Effector CD8-positive, alpha-beta T cell (primary cell): ENCODE measurements at regions not wholly inside any gene's neighbourhood (a gene's known extent, or its start where the extent isn't known, plus 50 kb on each side); places are given as distances from the start of the nearest gene placed in this dataset.
"Not testable (repeated sequence)": the region's sequence is repeated elsewhere in the genome, so short reads cannot be mapped to it uniquely, and the experiment has no call there.

Experiments used
- DNase-seq: peaks from one replicate; lab custom pipeline; 2025; lab: John Stamatoyannopoulos, UW

DNA sequence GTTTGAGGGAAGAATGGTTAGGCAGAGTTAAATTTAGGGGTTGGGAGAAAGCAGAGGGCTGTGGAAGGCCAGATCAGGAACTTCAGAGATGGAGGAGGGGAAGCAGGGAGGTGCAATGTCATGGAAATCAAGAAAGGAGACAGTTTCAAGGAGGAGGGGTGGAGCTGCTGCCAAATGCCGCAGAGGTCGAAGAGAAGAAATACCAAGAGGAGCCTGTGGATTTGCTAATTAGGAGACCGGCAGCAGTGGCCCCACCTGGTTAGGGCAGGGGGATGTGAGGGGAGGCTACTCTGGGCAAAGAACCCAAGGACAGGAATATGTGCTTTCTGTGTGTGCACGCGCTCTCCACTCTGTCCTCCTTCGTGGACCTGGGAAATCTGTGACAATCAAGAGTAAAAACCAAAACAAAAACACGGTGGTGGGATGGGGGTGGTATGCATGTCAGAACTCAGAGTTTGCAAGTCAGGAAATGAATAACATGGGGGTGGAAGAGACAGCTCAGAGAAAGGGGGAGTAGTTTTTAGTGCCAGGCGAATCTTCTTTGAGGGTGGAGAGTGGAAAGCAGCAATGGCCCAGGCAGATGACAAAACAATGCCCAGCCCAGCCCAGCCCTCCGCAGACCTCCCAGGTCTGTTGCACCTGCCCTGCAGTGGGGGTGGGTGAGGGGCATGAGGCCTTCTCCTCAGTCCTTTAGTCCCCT is 102.9 kb upstream of the PAX2 start:
- no peak for DNase-seq

- DNase-seq = no peak
These were observed 100.3 kb upstream of the PAX2 start for GRCh38 chr10:100645091-100645490.

DNA sequence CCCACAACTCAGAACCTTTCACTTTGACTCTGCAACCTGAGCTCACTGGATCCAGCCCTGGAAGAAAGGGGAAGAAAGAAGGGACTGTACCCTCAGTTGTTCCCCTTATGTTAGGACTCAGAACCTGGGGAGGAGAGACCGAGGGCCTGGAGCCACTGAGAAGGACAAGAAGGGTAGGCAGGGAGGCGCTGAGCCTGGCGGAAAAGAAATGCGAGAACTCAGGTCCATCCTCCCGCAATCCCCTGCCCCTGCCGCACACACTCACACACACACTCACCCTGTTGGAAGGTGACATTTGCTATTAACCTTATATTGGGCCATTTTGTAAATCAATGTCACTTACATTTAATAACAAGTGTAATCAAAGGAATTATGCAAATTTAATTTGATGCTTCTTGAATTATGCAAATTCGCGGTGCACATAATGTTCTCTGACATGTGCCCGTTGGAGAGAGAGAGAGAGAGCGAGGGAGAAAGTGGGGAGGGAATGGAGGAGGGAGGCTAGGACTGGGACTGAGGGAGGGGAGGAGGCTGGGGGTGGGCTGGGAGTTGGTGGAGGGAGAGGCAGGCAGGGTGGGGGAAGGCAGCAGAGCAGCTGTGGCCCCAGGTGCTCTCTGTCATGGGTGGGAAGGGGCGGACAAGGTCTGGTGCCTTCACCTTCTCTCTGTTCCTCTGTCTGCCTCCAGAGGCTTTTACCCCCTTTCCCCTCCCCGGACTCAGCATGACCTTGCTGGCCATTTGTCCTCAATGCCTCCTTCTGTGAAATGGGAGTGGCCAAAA is 99.6 kb upstream of the PAX2 start:
- DNase-seq = no peak

- DNase-seq = no peak
These were observed 97.5 kb upstream of the PAX2 start for GRCh38 chr10:100647928-100648327.

DNA sequence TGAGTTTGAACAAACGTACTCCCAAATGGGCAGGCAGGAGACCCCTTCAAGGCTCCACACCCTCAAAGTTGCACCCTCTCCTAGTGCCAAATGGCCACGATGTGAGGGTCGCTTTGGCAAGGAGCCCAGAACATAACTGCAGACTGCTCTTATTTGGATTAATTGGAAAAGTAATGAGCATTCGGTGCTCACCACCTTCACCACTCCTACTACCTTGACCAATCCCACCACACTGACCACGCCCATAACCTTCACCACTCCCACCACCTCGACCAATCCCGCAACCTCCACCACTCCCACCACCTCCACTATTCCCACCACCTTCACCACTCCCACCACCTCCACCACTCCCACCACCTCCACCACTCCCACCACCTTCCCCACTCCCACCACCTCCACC is 94.7 kb upstream of the PAX2 start:
- DNase-seq = no peak

- not testable (repeated sequence) for DNase-seq
These were observed 94.3 kb upstream of the PAX2 start for GRCh38 chr10:100651099-100651498.

GRCh38 chr10:100651916-100652315 is 93.5 kb upstream of the PAX2 start:
- no peak for DNase-seq

GRCh38 chr10:100652406-100653135 is 92.8 kb upstream of the PAX2 start:
- DNase-seq = no peak

DNA sequence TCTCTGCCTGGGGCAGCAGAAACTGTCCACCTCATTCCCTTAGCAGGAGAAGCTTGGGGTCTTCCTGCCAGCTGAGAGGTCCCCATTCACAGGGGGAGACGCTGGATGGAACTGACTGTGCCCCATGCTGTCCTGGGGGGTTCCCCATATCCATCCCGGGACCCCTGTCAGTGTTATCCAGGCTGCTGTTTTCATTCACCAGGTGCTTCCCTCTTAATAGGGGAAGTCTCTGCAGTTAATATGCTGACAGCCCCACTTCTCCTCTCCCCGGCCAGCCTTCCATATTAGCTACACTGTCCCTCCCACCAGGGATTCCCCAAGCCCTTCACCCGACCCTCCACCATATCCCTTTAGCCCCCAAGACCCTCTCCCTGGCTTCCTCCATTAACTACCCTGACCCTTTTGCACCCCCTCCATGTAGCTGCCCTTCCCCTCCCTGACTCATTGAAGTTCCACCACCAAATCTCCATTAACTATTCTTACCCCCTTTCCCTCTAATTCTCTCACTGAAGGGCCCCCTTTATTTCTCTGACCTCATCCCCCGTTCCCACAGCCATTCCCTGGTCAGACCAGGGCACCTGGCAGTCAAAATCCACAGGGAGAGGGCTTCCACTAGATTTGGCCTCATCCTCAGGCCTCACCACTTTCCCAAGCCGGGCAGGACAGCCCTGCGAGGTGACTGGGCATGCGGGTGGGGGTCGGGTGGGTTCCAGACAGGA is 92.0 kb upstream of the PAX2 start:
- DNase-seq = no peak

DNA sequence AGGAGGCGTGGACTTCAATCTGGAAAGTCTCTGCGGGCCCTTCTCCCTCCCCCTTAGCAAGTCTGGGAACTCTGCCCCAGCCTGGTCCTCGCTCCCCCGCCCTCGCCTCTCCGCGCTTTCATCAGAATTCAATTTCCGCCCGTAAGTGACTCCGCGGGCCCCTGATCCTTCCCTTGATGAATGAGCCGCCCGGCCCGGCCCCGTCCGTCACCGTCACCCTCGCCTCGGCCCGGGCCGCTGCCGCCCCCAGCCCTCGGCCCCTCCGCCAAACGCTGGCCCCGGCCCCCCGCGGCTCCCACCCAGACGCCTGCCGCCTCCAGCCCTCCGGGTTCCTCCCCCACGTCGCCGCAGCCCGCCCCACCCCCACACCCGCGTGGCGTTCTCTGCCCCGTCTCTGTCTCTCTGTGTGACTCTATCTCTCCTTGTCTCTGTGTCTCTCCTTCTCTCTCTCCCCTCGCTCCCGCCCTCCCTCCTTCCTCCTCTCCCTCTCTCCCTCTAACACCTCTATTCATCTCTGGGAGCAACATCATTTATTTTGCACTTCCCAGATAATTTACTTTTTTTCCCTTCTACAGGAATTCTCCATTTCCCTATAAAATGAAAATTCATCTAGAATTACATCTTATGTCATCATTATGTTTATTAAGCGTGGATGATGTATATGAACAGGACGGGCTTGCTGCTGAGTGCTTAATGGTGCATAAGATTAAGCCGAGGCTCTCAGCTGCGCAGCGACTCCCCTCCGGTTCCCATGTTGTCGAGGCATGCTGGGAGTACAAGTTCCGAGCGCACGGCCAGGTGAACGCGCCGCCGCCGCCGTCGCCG is 91.2 kb upstream of the PAX2 start:
- DNase-seq = no peak

GRCh38 chr10:100654782-100655325 is 90.5 kb upstream of the PAX2 start:
- DNase-seq = no peak

- DNase-seq = no peak
These were observed 90.0 kb upstream of the PAX2 start for GRCh38 chr10:100655326-100655759.

DNA sequence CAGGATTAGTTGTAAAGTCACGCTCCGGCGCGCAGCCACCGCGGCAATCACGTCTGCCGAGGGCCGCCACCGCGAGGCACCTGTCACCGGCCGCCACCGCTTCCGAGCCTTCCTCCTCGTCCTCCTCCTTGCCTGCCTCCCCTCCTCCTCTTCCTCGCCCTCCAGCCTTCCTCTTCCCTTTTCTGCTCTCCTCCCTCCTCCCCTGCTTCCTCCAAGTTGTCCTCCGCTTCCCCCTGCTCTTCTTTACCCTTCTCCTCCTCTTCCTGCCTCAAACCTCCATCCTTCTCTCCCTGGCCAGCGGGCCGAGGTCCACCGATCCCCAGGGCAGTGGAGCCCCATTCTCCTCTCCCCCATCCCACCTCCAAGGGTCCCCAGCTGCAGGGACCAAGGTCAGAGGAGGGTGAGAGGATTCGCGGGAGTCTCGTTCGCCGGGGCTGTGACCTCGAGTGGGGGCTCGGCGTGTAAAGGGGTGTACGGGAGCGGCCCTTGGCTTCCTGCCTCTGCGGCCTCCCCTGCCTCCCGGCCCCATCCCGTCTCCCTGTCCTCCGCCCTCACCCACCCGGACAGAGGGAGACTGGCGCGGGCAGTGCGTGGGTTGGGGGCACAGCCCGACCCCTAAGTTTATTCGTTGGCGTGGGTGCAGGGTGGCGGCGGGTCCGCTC is 89.5 kb upstream of the PAX2 start:
- no peak for DNase-seq

DNA sequence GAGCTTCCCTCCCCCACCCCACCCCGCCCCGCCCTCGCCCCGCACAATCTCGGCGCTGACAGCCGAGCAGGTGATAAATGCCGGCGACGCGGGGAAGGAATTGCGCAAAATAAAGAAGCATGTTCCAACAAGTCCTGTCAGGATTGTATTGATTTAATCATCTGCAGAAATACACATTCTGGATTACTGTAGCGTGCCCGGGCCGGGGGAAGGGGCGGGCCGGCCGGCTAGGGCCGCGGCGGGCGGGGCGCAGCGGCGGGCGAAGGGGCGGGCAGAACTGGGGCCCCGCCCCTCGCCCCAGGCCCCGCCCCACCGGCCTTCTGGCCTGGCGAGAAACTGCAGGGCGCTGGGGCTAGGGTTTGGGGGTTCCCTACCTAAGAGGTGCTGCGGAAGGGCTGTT is 88.9 kb upstream of the PAX2 start:
- no peak for DNase-seq

- DNase-seq = no peak
These were observed 87.1 kb upstream of the PAX2 start for GRCh38 chr10:100658269-100658668.

GRCh38 chr10:100659361-100660098 is 85.9 kb upstream of the PAX2 start:
- no peak for DNase-seq

DNA sequence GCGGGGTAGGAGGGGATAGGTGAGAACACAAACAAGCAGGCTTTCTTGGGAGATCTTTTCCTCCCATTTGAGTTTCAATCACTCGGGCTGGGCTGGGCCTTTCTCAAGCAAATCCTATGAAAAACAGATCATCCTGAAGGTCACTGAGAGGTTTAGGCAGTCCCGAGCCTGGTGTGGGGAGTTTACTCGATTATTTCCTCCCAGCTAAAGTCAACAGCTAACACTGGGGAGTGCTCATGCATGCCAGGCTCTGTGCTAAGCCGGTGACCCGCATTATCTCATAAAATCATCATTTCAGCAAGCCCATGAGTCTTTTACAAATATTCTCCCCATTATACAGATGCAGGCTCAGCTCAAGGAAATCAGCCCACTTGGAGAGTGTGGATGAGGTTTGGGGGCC is 85.0 kb upstream of the PAX2 start:
- no peak for DNase-seq

DNA sequence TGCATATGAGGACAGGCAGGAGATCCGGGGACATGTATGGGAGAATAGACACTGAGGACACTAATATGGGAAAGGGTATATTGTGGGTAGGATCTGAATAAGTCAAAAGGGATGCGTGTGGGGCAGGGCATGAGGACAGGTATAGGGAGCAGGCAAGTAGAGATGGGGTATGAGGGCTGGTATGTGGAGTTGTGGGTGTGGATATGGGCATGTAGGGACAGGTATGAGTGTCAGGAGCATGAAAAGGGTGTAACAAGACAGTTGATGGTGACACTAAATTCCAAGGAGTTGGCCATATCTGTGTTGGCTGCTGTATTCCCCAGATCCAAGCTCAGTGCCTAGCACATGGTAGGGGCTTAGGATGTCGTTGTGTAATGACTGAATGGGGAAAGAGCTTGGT is 84.4 kb upstream of the PAX2 start:
- no peak for DNase-seq

DNA sequence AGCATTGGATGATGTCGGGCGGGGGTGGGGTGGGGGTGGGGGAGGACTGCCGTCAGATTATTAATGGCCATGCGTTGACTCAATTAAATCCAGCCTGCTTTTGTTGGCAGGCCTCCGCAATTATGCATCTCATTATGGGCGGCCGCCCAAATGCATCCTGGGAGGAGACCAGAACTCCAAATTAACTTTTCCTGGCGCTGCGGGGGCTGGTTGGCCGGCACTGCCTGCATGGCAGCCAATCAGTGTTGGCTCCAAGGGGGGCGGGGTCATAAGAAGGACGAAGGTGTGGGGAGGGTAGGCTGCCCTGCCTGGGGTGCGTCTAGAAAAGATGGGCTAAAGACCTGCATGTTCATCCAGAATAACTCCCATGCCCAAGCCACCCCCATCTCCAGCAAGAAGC is 83.9 kb upstream of the PAX2 start:
- no peak for DNase-seq

DNA sequence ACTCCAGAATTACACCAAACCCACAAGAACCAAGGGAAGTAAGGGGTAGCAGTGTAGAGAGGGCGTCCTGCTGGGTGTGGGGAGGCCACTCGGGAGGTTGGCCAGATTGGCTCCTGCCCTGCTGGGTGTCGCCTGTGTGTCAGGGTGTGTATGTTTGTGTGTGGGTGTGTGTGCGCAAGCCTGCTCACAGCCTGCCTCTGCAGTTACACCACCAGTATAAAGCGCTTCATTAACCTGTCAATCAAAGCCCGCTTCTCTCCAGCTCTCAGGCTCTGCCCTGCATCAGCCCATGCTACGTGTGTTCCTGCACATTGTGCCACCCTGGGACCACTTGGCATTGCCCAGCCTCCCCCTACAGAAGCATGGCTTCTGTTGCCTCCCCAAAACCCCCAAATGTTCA is 83.3 kb upstream of the PAX2 start:
- no peak for DNase-seq
